ENCODE measurements at regions not wholly inside any gene's neighbourhood (a gene's known extent, or its start where the extent isn't known, plus 50 kb on each side); places are given as distances from the start of the nearest gene placed in this dataset.

- DNase-seq, result no peak
- H3K36me3 ChIP-seq (replicated peaks in 1 of 2; ENCODE audit: control insufficient read depth in 1 of 2, insufficient read depth in 2 of 2, low read length in 1 of 2), result no peaks in the 10 kb centered on the region
- H2AFZ ChIP-seq (ENCODE audit: low read depth), result no peak overlapping the region
- H3K9me2 ChIP-seq, result no peaks in the 10 kb centered on the region
- no peaks in the 10 kb centered on the region for H4K20me1 ChIP-seq (ENCODE audit: insufficient read depth)
- H3K79me2 ChIP-seq (ENCODE audit: insufficient read depth), result no peaks in the 10 kb centered on the region
- H3F3A ChIP-seq (replicated peaks; ENCODE audit: insufficient read depth), result no peaks in the 10 kb centered on the region
- H3K4me2 ChIP-seq, result no peak overlapping the region
- ChIA-PET CTCF (no interaction called here), POLR2A (no interaction called here)
- no peaks in the 10 kb centered on the region for H3K27me3 ChIP-seq (ENCODE audit: insufficient read depth)
- WGBS (ENCODE audit: low lambda C conversion rate), result 63% methylated on average over 1 of the region's 1 CpG
- H3K4me3 ChIP-seq (ENCODE audit: low read depth in 2 of 2, low read length in 1 of 2), result no peak overlapping the region
- H3K9ac ChIP-seq, result no peak overlapping the region
- H3K27ac ChIP-seq (ENCODE audit: low read depth in 2 of 2, low read length in 1 of 2), result no peak overlapping the region
- H3K9me3 ChIP-seq, result no peaks in the 10 kb centered on the region
- TF ChIP-seq MAX (IDR thresholded peaks at IDR 0.05; ENCODE audit: low read depth), result no peak
- TF ChIP-seq FOXM1 (IDR thresholded peaks at IDR 0.05; ENCODE audit: low read depth), result no peak
- TF ChIP-seq RFX5 (IDR thresholded peaks at IDR 0.05; ENCODE audit: low read length), result no peak
- no peak for TF ChIP-seq PBX3 (IDR thresholded peaks at IDR 0.05)
- TF ChIP-seq USF2 (IDR thresholded peaks at IDR 0.05; ENCODE audit: borderline replicate concordance, low read depth, low read length), result no peak
- no peak for TF ChIP-seq YY1 (IDR thresholded peaks at IDR 0.05; ENCODE audit: low read depth)
- no peak for TF ChIP-seq MXI1 (IDR thresholded peaks at IDR 0.05; ENCODE audit: low read depth, low read length)
- no peak for TF ChIP-seq SMC3 (IDR thresholded peaks at IDR 0.05; ENCODE audit: low read depth, low read length)
- no peak for TF ChIP-seq TCF12 (IDR thresholded peaks at IDR 0.05)
- no peak for TF ChIP-seq POLR2AphosphoS5 (IDR thresholded peaks at IDR 0.05; ENCODE audit: low read depth, low read length)
- no peak for TF ChIP-seq JUND (IDR thresholded peaks at IDR 0.05)
- no peak for TF ChIP-seq RAD21 (IDR thresholded peaks at IDR 0.05; ENCODE audit: low read length)
- TF ChIP-seq GABPA (IDR thresholded peaks at IDR 0.05; ENCODE audit: low read depth), result no peak
- no peak for TF ChIP-seq TAF1 (IDR thresholded peaks at IDR 0.05; ENCODE audit: borderline replicate concordance, low read depth, low read length)
- TF ChIP-seq NRF1 (IDR thresholded peaks at IDR 0.05; ENCODE audit: low read depth, low read length), result no peak
- no peak for TF ChIP-seq SIN3A (IDR thresholded peaks at IDR 0.05; ENCODE audit: borderline replicate concordance, low read depth, low read length)
- H3K4me1 ChIP-seq (ENCODE audit: control insufficient read depth in 1 of 2, insufficient read depth in 2 of 2, low read depth in 1 of 2, low read length in 1 of 2), result no peaks in the 10 kb centered on the region
These were observed 481.6 kb upstream of the HS3ST5 start for GRCh38 chr6:114824409-114824808.

DNA sequence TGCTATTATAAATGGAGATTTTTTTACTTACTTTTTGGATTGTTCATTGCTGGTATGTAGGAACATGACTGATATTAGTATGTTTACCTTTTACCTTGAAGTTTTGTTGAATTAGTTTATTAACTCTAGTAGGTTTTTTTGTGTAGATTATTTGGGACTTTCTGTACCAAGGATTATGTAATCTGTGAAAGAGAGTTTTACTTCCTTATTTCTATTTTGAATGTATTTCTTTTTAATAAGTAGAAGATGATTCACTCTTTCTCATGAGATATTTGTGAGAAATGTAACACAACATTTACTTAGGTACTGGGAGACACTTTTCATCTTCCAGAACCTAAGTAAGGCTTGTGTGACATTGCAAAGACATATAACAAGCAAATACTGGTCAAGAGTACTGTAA, 473.9 kb upstream of the HS3ST5 start:
- no peaks in the 10 kb centered on the region for H3K36me3 ChIP-seq (replicated peaks in 1 of 2; ENCODE audit: control insufficient read depth in 1 of 2, insufficient read depth in 2 of 2, low read length in 1 of 2)
- ChIA-PET POLR2A (no interaction called here), CTCF (no interaction called here)
- H2AFZ ChIP-seq (ENCODE audit: low read depth), result no peak overlapping the region
- no peaks in the 10 kb centered on the region for H3K79me2 ChIP-seq (ENCODE audit: insufficient read depth)
- H3K9me3 ChIP-seq, result no peaks in the 10 kb centered on the region
- H3K27ac ChIP-seq (ENCODE audit: low read depth in 2 of 2, low read length in 1 of 2), result no peak overlapping the region
- H3K4me1 ChIP-seq (ENCODE audit: control insufficient read depth in 1 of 2, insufficient read depth in 2 of 2, low read depth in 1 of 2, low read length in 1 of 2), result no peaks in the 10 kb centered on the region
- H3K4me2 ChIP-seq, result no peak overlapping the region
- DNase-seq, result no peak
- H3K27me3 ChIP-seq (ENCODE audit: insufficient read depth), result no peaks in the 10 kb centered on the region
- no peak overlapping the region for H3K4me3 ChIP-seq (ENCODE audit: low read depth in 2 of 2, low read length in 1 of 2)
- no peak overlapping the region for H3K9ac ChIP-seq
- no peaks in the 10 kb centered on the region for H3F3A ChIP-seq (replicated peaks; ENCODE audit: insufficient read depth)
- H3K9me2 ChIP-seq, result no peaks in the 10 kb centered on the region
- H4K20me1 ChIP-seq (ENCODE audit: insufficient read depth), result no peaks in the 10 kb centered on the region
- TF ChIP-seq TAF1 (IDR thresholded peaks at IDR 0.05; ENCODE audit: borderline replicate concordance, low read depth, low read length) (no peak), RFX5 (IDR thresholded peaks at IDR 0.05; ENCODE audit: low read length) (no peak), NFIC (IDR thresholded peaks at IDR 0.05; ENCODE audit: borderline replicate concordance) (no peak), JUND (IDR thresholded peaks at IDR 0.05) (no peak), FOXJ3 (CRISPR knock-in tag; IDR thresholded peaks at IDR 0.05) (no peak), SIN3A (IDR thresholded peaks at IDR 0.05; ENCODE audit: borderline replicate concordance, low read depth, low read length) (no peak), PBX3 (IDR thresholded peaks at IDR 0.05) (no peak), POLR2AphosphoS5 (IDR thresholded peaks at IDR 0.05; ENCODE audit: low read depth, low read length) (no peak), MXI1 (IDR thresholded peaks at IDR 0.05; ENCODE audit: low read depth, low read length) (no peak), FOXM1 (IDR thresholded peaks at IDR 0.05; ENCODE audit: low read depth) (no peak)

All from SK-N-SH (cell line).